HL-60 (cell line): ENCODE measurements at regions not wholly inside any gene's neighbourhood (a gene's known extent, or its start where the extent isn't known, plus 50 kb on each side); places are given as distances from the start of the nearest gene placed in this dataset.

ENCODE experiments used
- CTCF ChIP-seq: IDR thresholded peaks from one replicate; pipeline ENCODE4 v1.5.1; 2011; ENCODE audit warnings: low read length, control low read depth, inconsistent platforms; ENCODE audit not compliant: insufficient read depth
- GABPA ChIP-seq: IDR thresholded peaks from 2 replicates; pipeline ENCODE4 v1.6.1; 2012; ENCODE audit warnings: low read depth
- POLR2AphosphoS5 ChIP-seq: IDR thresholded peaks from 2 replicates; pipeline ENCODE4 v1.6.1; 2012; ENCODE audit warnings: low read depth

- no peak for TF ChIP-seq CTCF
- no peak for TF ChIP-seq POLR2AphosphoS5
- no peak for TF ChIP-seq GABPA
Measured at GRCh38 chr13:107234319-107235073, 666.6 kb upstream of the ARGLU1 start.
